HG02970 (cell line): ENCODE measurements at regions not wholly inside any gene's neighbourhood (a gene's known extent, or its start where the extent isn't known, plus 50 kb on each side); places are given as distances from the start of the nearest gene placed in this dataset.
"Not testable (repeated sequence)": the region's sequence is repeated elsewhere in the genome, so short reads cannot be mapped to it uniquely, and the experiment has no call there.

Source experiments
- ATAC-seq: cut with Tn5 transposase; IDR thresholded peaks from one replicate; pipeline ENCODE4 v1.9.1; 2021; ENCODE audit warnings: mild to moderate bottlenecking, moderate library complexity, moderate number of reproducible peaks; ENCODE audit not compliant: unreplicated experiment, low FRiP score

DNA sequence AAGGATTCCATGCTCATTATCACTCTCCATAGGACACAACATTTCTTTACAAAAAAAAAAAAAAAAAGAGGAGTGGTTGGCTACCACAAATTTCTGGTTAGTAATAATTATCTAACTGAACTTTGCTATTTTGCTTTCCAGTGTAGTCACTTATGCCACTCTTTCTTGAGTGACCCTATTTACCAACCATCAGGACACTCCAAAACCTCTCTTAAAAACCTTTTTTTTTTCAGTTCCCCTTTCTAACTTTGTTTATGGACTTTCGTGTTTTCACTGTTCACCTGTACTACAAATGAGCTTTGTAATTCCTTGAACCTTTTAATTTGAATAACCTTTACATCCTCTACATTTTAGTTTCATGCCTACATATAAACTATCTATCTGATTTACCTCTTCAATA is 686.5 kb upstream of the PCDH9 start:
- ATAC-seq, result no peak

DNA sequence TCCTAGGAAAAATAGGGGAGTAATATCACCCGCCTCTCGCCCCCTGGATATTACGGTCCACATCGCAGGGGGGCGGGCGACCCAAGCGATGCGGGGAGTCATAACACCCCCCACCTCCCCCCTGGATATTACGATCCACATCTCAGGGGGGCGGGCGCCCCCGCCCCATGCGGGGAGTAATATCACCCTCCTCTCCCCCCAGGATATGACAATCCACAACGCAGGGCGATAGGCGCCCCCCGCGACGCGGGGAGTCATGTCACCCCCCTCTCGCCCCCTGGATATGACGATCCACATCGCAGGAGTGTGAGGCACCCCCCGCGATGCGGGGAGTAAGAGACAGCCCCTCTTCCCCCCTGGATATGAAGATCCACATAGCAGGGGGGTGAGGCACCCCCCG is 684.4 kb upstream of the PCDH9 start:
- ATAC-seq, result no peak

DNA sequence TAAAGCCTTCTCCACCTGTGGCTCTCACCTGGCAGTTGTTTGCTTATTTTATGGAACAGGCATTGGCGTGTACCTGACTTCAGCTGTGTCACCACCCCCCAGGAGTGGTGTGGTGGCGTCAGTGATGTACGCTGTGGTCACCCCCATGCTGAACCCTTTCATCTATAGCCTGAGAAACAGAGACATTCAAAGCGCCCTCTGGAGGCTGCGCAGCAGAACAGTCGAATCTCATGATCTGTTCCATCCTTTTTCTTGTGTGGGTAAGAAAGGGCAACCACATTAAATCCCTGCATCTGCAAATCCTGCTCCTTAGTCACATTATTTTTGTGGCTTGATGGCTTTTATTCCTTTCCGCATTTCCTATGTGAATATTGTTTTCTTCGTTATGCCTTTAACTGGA is 672.8 kb upstream of the PCDH9 start:
- not testable (repeated sequence) for ATAC-seq

DNA sequence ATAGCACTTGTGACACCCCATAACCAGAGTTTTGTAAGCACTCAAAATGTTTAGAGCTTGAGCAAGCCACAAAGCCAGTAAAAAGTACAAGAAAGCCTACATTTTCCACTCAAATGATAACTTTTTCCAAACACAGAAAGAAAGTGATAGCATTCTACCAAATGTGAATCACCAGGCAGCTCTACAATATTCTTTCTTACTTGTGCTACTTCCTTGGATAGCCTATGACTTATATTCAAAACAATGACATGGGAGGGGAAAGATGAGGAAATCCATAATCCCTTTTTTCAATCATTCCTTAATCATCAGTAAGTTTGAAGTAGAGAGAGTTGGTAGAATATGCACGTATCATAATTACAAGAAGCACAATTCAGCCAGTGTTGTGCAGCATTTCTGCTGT is 650.8 kb upstream of the PCDH9 start:
- no peak for ATAC-seq

DNA sequence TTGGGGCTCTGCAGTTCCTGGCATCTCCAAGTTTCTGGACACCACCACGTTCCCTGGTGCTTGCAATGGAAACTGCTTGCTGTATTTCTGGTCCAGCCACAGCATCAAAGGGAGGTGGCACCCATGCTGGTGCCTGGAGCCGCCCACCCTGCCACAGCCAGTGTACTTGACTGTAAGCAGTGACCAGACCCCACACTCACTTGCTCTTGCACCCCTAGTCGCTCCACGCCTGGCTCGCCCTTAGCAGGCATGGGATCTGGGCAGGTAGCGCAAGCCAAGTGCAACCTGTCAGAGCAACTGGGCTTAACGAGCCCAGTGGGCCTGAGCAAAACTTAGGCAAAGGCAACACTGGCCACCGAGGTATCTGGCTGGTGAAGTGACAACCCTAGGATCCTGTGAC is 648.2 kb upstream of the PCDH9 start:
- no peak for ATAC-seq

DNA sequence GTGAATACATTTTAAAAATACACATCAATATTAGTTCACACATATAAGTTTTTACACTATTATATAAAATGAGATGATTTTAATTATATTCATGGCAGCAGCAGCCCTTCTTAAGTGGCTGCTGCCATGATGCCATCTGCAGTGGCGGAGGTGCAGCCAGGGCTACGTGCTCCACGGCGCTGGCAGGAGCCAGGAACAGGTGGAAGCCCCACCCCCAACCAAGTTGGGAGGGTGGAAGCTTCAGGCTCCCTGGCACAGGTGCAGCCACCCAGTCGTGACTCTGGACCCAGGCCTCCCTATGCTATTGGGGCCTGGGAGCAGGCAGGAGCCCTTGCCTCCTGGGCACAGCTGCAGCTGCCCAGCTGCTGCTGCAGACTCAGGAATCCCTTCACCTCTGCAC is 646.9 kb upstream of the PCDH9 start:
- ATAC-seq, result no peak

DNA sequence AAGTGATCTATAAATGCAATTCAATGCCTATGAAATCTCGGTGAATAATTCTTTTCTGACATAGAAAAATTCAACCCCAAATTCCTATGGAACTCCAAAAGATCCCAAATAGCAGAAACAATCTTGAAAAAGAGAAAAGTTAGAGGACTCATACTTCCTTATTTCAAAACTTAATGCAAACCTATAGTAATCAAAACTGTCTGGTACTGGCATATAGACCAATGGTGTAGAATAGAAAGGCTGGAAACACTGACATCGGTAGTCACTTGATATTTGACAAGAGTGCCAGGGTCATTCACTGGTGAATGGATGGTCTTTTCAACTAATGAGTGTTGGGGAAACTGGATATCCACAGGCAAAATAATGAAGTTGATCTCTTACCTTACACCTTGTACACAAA is 637.1 kb upstream of the PCDH9 start:
- no peak for ATAC-seq

DNA sequence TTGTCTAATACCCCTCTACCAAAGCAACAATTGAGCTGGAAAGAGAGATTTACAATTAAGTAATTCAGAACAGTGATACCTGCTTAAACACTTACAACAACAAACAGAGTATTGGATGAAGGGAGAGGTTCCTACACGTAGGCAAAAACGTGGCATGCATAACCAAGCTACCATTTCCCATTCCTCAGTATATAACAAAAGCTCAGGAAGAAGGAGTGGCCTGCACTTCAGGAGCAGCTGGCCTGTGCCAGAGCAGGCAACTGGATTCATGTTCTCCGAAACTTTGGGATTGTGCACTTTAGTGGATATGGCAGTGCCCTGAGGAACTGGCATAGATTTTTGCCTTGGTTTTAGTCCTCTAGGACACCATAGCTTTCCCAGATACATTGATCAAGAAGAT is 630.2 kb upstream of the PCDH9 start:
- ATAC-seq, result no peak

DNA sequence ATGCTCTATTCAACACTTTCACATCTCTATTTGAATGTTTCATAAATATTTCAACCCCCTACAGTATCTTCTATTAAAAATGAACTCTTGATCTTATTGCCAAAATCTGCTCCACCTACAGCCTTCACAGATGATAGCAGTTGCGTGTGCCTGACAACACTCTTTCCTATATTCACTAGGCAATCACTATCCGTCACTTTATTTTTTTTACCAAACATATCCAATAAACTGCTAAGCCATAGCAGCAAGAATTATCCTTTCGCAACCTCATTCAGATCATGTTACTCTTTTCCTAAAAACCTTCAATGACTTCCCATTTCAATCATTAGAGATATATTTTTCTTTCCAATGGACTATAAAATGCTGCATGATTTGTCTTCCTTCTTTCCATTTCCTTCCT is 629.8 kb upstream of the PCDH9 start:
- ATAC-seq, result no peak

DNA sequence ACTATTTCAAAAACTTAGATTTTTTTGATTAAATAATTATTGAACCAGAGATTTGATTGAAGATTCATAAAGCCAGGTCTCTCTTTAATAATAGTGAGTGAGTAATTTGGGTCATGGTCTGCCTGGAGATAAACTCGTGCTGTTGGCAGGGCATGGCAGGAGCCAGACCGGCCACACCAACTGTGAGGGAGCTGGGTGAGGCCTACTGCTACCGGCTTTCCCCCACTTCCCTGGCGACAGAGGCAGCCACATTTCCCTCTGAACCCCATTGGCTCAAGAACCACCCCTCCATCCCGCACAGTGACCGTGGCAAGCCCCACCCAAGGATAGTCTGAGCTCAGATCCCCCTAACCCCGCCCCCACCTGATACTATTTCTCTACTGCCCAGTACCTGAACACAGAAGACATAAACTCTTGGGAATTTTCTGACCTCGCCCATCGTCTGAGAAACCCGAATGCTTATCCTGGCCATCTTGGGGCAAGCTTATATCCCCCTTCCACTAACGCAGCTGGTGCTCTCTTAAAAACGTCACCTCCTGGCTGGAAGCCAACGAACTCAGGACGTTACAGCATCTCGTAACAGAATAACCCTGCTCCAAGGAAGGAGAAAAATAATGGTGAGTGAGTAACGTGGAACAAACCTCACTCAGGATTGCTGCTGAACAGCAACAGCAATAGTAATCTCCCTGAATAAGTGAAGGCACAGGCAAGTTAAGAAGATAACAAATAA is 627.6 kb upstream of the PCDH9 start:
- ATAC-seq, result no peak

DNA sequence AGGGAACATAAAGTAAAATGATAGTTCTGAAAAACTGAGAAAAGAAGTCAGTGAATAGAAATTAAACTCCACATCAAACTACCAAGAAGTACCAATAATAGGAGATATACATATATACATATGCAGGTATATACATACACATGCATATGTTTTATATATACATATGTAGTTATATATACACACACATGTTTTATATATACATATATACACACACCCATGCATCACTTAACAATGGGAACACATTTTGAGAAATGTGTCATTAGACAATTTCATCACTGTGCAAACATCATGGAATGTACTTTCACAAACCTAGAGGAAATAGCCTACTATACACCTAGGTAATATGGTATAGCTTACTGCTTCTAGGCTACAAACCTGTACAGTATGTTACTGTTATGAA is 626.8 kb upstream of the PCDH9 start:
- no peak for ATAC-seq

DNA sequence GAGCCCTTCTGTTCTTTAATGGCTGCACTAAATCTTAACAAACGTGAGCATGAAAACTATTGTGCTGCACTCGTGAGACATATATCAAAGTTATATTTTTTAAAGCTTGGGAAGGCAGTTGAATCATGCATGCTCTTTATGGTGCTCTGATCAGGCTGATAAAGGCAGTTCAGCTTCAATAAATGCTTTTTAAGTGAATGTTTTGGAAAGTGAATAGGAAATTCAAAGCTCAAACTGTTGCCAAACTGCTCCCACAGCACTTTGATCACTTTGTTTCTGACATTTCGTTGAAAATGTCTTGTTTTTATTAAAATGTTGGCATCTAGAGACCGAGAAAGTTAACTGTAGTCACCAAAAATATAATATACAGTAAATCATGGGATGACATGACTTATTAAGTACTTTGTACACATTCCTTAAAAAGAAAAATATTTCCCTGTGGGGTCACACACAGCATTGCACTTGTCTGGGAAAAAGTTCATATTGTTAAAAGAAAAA is 625.7 kb upstream of the PCDH9 start:
- ATAC-seq, result no peak

DNA sequence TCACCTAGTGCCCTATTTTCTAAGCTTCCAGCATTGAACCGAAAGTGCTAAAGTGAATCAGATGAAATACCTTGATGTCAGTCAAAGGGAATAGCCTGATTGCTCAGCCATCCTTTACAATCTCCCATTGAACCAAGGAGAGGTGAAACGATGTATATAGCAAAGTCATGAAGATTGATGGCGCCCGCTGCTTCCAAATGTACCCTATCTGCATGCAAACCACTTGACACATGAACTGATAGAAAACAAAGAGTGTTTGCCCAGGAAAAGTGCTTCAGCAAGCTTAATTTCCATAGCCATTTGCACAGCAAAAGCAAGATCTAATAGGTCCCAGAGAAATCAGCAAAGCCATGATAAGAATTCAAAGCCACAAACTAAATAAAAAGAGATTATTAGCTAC is 624.9 kb upstream of the PCDH9 start:
- ATAC-seq, result no peak

DNA sequence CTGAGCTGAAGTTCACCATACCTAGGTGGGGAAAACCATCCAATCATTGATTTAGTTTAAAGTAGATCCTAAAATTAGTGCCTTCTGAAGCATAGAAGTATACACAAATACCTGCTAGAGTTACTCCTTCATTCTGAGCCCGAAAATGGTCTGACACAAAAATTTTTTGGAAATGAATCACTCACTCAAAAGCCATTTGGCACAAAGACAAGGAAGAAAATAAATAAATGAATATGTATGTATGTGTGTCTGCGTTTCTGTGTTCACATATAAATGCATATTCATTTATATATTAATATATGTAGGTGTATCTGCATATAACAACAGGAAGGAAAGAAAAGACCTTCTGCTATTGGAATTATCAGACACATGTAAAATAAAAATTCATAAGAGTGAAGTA is 614.4 kb upstream of the PCDH9 start:
- ATAC-seq, result no peak

DNA sequence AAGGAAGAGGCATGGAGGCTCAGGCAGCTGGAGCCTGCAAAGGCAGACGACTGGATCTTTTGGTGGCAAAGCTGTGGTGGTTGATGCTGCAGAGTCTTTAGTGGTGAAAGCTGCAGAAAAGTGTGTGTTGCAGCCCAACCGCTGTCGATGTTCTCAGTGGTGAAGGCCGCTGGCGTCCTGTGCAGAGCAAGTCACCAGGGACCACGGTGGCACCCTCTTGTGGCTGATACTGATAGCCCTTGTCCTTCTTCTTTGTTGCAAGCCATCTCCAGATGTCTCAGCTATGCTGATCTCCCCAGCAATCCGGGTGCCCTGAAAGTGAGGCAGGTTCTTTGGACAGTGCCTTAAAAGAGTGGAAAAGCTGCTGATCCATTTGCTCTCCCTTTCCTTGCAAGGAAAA is 610.9 kb upstream of the PCDH9 start:
- ATAC-seq, result no peak

DNA sequence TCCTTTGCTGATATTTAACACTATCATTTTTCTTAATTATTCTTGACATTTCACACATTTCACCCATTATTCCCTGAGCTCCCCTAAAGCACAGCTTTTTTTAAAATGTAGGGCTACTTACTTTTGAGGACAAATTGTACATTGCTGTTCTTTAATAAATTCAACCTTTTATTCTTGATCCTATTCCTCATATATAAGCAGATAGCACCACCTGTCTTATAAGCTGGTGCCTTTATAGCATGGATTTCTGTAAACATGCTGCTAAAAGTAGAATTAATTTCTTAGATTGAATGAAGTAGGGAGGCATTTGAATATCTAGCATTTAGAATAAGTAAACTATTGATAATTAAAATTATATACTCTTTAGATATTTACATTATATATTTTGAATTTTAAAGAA is 603.4 kb upstream of the PCDH9 start:
- ATAC-seq, result no peak

DNA sequence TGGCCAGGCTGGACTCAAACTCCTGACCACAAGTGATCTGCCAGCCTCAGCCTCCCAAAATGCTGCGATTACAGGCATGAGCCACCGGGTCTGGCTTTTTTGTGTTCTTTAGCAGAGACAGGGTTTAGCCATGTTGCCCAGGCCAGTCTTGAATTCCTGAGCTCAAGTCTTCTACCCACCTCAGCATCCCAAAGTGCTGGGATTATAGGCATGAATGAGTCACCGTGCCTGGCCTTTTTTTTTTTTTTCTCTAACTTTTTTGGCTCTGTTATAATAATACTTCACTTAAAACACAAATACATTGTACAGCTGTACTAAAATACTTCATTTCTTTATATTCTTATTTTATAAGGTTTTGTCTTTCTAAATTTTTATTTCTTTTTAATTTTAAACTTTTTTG is 599.5 kb upstream of the PCDH9 start:
- no peak for ATAC-seq

DNA sequence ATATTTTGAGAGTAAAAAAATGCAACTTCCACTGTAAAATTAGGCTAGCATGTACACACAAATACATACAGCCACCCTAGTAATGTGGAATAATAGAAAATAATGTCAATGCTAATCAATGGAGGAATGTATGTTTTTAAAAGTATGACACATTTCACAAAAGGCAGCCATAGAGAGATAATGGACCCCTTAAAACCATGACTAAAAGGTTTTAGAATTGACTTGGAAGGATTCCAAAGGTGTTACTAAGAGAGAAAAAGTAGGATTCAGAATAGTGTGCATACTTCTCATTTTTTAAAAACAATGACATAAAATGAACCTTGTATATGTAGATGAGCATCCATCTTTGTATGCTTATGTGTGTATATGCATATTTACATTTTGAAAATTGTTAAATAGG is 597.9 kb upstream of the PCDH9 start:
- no peak for ATAC-seq

DNA sequence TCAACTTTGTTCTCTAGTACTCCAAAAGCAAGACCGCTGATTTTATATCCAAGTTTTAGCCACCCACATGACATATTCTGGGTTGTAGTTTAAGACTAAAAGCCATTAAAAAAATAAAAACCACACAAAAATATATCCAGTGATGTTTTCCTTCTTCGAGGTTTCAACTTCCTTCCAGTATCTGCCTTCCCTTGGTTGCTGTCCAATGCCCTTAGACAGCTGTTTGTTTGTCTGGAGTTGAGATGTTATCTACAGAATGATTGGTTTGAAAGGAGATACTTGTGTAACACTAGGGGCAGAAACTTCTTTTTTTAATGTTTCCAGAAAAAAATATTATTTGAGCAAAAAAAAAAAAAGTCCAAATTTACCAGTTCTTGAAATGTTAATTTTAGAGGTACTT is 591.5 kb upstream of the PCDH9 start:
- no peak for ATAC-seq

DNA sequence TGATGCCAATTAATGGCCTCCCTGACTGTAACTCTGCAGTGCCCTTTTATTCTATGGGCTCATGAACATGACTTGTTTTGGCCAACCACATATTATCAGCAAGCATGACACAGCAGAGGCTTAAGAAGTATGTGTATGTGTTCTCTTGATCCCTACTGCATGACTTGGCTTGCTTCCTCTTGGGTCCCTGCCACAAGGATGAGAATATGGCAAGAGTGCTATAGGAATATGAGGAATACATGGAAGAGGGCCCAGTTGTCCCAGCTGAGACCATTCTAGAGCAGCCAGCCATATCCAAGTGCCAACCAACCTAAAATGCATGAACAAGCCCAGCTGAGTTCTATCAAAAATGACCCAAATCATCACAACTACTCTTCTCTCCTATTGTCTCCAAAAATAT is 576.7 kb upstream of the PCDH9 start:
- ATAC-seq, result no peak

DNA sequence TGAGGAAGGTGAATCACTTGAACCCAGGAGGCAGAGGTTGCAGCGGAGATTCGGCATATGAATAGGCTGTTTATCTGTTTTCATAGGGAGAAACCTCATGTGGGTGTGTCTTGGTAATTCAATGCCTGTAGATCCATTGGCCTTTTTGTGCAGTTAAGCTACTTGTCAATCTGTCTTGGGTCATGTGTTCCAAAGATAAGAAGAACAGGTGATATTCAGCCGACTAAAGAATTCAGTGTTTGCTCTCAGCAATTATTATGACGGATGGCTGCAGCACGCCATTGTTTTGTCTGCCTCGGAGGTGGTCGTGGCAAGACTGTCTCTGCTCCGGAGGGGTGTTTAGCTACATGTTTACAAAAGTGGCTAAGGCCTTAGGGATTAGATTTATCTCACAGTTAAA is 573.0 kb upstream of the PCDH9 start:
- ATAC-seq, result no peak

DNA sequence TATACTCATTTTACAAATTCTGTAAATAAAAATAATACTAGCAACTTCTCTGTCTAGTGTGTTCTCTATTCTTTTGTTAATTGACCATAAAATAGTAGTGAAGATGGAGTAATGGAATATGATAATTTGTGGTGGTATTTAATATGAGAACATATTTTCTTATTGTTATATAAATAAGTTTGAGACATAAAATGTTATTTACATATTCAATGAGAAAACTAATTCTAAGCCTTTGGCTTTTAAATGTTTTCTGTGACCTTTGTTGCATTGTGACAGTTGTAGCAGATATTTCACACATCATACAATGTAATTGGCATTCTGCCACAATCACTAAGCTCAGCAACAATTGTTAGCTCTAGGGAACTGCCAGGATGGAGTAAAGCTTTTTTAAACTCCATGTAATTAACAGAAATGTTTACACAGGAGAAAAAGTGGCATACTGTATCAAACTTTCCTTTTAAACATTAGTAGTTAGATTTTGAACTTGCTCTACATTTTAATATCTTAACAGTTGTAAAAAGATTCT is 562.1 kb upstream of the PCDH9 start:
- ATAC-seq, result no peak

DNA sequence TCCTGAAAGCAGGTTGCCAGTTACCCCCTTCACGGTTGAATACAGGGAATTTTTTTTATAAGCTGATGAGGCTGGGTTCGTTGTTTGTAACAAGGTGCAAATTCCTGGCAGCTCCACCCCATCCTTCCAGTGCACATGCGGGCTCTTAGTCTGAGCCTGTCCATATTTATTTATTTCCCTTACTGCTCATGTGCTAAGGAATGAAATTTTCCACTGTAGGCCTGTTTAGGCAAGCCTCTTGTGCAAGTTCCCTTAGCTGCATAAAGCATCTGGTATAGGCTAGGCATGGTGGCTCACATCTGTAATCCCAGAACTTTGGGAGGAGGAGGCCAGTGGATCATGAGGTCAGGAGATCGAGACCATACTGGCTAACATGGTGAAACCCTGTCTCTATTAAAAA is 560.9 kb upstream of the PCDH9 start:
- ATAC-seq, result no peak
